ENCODE measurements at regions not wholly inside any gene's neighbourhood (a gene's known extent, or its start where the extent isn't known, plus 50 kb on each side); places are given as distances from the start of the nearest gene placed in this dataset.

- no peak for TF ChIP-seq CTCF (conservative IDR thresholded peaks at IDR 0.05; ENCODE audit: low read depth, low read length)
- no peak for TF ChIP-seq EZH2 (IDR thresholded peaks at IDR 0.05; ENCODE audit: borderline replicate concordance, low read depth, low read length, poor library complexity, severe bottlenecking)
Observed at GRCh38 chr1:79714664-79715063, 708.1 kb upstream of the ADGRL4 start.

All from A673 (cell line).